GM23338 (cell line): ENCODE measurements at regions not wholly inside any gene's neighbourhood (a gene's known extent, or its start where the extent isn't known, plus 50 kb on each side); places are given as distances from the start of the nearest gene placed in this dataset.

Experiments used
- EZH2phosphoT487 ChIP-seq: fragments of 200-600 bp; sonication (generic); IDR thresholded peaks from one replicate; pipeline ENCODE4 v1.8.1; 2018; ENCODE audit warnings: antibody characterized with exemption; ENCODE audit not compliant: unreplicated experiment
- NANOG ChIP-seq: IDR thresholded peaks from 2 replicates; pipeline ENCODE4 v1.6.1; 2016; ENCODE audit warnings: antibody characterized with exemption, borderline replicate concordance
- POLR2AphosphoS5 ChIP-seq: IDR thresholded peaks from 2 replicates; pipeline ENCODE4 v1.6.1; 2016; ENCODE audit warnings: antibody characterized with exemption, low read depth
- REST ChIP-seq: IDR thresholded peaks from one replicate; pipeline ENCODE4 v1.6.1; 2018; ENCODE audit warnings: antibody characterized with exemption; ENCODE audit not compliant: unreplicated experiment
- TF ChIP-seq, protein P1 (sequence below), 2 experiments: fragments of 200-600 bp in 1 of 2; sonication (generic) in 1 of 2; conservative IDR thresholded peaks; 2 replicates each; pipeline versions ENCODE4 v1.5.1 to v1.6.1; 2016 to 2017; ENCODE audit warnings: antibody characterized with exemption in 2 of 2, low read depth in 2 of 2, mild to moderate bottlenecking in 2 of 2, moderate library complexity in 1 of 2
- TF ChIP-seq, protein P2 (sequence below): IDR thresholded peaks from 2 replicates; pipeline ENCODE4 v1.6.1; 2016; ENCODE audit warnings: antibody characterized with exemption

GRCh38 chr15:59873644-59874272 is 130.4 kb upstream of the FOXB1 start:
- TF ChIP-seq, protein P1, sequence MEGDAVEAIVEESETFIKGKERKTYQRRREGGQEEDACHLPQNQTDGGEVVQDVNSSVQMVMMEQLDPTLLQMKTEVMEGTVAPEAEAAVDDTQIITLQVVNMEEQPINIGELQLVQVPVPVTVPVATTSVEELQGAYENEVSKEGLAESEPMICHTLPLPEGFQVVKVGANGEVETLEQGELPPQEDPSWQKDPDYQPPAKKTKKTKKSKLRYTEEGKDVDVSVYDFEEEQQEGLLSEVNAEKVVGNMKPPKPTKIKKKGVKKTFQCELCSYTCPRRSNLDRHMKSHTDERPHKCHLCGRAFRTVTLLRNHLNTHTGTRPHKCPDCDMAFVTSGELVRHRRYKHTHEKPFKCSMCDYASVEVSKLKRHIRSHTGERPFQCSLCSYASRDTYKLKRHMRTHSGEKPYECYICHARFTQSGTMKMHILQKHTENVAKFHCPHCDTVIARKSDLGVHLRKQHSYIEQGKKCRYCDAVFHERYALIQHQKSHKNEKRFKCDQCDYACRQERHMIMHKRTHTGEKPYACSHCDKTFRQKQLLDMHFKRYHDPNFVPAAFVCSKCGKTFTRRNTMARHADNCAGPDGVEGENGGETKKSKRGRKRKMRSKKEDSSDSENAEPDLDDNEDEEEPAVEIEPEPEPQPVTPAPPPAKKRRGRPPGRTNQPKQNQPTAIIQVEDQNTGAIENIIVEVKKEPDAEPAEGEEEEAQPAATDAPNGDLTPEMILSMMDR (conservative IDR thresholded peaks at IDR 0.05; ENCODE audit: low read depth in 2 of 2) = no peak
- TF ChIP-seq POLR2AphosphoS5 (no peak), REST (no peak), NANOG (no peak), EZH2phosphoT487 (no peak)
- TF ChIP-seq, protein P2, sequence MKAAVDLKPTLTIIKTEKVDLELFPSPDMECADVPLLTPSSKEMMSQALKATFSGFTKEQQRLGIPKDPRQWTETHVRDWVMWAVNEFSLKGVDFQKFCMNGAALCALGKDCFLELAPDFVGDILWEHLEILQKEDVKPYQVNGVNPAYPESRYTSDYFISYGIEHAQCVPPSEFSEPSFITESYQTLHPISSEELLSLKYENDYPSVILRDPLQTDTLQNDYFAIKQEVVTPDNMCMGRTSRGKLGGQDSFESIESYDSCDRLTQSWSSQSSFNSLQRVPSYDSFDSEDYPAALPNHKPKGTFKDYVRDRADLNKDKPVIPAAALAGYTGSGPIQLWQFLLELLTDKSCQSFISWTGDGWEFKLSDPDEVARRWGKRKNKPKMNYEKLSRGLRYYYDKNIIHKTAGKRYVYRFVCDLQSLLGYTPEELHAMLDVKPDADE = no peak
